RWPE1 (cell line): ENCODE measurements at regions not wholly inside any gene's neighbourhood (a gene's known extent, or its start where the extent isn't known, plus 50 kb on each side); places are given as distances from the start of the nearest gene placed in this dataset.

ENCODE experiments used
- CTCF ChIA-PET: fragments of 350-600 bp; sonication (Branson Sonifier 250); formaldehyde crosslinking; extraction: SDS; loops from one replicate; lab custom pipeline; 2021; lab: Yijun Ruan, JAX
- POLR2A ChIA-PET: fragments of 400-600 bp; formaldehyde crosslinking; extraction: SDS; loops from one replicate; lab custom pipeline; 2020; ENCODE audit warnings: antibody characterized with exemption; ENCODE audit not compliant: low non-redundant PET; lab: Yijun Ruan, JAX
- DNase-seq: peaks from one replicate; pipeline ENCODE4 v3.0.0; 2012; ENCODE audit warnings: low spot score
- H3K27ac ChIP-seq: fragments of 450-650 bp; 2 replicates; pipeline ENCODE4 v1.5.1; 2017
- TF ChIP-seq, protein P1 (sequence below): fragments of 450-650 bp; conservative IDR thresholded peaks from 2 replicates; pipeline ENCODE4 v1.5.1; 2017; ENCODE audit warnings: low read depth, mild to moderate bottlenecking

DNA sequence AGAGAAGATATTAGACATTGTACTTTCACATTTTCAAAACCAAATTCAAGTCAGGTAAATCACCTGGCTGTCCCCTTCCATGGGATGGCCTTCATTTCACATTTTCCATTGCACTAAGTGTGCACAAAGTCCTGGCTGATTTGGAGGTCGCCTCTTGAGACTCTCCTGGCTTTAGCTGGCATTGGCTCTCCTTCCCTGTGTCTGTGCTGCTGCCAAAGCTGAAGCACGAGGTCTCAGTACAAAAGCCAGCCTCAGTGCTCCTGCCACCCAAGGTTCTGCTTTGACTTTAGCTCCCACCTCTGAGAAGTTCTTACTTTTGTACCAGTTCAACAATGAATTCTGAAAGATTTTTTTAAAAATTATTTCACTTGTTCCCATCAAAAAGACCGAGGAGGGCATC is 289.2 kb upstream of the CNR1 start:
- H3K27ac ChIP-seq, result no peak overlapping the region

DNA sequence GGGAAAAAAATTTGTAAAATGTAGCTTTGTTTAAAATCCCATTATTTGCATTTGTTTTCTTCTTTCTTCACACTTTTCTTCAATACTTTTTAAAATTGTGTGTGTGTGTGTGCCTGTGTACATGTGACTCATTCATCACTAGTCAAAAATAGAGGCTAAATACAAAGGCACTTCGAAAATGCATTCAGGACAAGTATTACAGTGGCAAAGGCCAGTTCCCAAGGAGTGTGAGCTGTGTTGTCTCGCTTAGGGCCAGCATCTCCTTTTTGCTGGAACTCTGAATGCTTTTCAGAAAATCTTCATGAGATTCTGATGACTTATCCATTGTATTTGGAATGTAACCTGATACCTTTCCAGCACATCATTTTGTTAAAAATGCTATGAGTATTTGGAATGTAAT is 288.5 kb upstream of the CNR1 start:
- POLR2A ChIA-PET, result no interaction called here
- CTCF ChIA-PET, result no interaction called here
- no peak for DNase-seq
- TF ChIP-seq, protein P1, sequence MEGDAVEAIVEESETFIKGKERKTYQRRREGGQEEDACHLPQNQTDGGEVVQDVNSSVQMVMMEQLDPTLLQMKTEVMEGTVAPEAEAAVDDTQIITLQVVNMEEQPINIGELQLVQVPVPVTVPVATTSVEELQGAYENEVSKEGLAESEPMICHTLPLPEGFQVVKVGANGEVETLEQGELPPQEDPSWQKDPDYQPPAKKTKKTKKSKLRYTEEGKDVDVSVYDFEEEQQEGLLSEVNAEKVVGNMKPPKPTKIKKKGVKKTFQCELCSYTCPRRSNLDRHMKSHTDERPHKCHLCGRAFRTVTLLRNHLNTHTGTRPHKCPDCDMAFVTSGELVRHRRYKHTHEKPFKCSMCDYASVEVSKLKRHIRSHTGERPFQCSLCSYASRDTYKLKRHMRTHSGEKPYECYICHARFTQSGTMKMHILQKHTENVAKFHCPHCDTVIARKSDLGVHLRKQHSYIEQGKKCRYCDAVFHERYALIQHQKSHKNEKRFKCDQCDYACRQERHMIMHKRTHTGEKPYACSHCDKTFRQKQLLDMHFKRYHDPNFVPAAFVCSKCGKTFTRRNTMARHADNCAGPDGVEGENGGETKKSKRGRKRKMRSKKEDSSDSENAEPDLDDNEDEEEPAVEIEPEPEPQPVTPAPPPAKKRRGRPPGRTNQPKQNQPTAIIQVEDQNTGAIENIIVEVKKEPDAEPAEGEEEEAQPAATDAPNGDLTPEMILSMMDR, result no peak
- no peak overlapping the region for H3K27ac ChIP-seq

More for the DNA sequence above, 289.2 kb upstream of the CNR1 start:
- TF ChIP-seq, protein P1, result no peak
- POLR2A ChIA-PET, result no interaction called here
- CTCF ChIA-PET, result no interaction called here
- DNase-seq, result no peak

DNA sequence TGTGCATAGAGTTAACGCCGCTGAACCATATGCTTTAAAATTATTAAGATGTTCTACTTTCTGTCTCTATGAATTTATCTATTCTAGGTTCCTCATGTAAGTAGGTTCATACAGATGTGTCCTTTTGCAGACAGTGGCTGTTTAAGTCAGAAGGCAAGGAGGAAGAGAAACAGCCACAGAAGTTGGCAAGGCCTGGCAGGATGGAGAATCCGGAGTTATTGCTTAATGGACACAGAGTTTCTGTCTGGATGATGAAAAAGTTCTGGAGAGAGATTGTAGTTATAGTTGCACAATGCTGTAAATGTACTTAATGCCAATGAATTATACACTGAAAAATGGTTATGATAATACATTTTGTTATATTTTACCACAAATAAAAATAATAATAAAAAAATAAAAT is 283.6 kb upstream of the CNR1 start:
- CTCF ChIA-PET, result no interaction called here
- DNase-seq, result no peak
- POLR2A ChIA-PET, result no interaction called here
- no peak overlapping the region for H3K27ac ChIP-seq
- TF ChIP-seq, protein P1, result no peak

DNA sequence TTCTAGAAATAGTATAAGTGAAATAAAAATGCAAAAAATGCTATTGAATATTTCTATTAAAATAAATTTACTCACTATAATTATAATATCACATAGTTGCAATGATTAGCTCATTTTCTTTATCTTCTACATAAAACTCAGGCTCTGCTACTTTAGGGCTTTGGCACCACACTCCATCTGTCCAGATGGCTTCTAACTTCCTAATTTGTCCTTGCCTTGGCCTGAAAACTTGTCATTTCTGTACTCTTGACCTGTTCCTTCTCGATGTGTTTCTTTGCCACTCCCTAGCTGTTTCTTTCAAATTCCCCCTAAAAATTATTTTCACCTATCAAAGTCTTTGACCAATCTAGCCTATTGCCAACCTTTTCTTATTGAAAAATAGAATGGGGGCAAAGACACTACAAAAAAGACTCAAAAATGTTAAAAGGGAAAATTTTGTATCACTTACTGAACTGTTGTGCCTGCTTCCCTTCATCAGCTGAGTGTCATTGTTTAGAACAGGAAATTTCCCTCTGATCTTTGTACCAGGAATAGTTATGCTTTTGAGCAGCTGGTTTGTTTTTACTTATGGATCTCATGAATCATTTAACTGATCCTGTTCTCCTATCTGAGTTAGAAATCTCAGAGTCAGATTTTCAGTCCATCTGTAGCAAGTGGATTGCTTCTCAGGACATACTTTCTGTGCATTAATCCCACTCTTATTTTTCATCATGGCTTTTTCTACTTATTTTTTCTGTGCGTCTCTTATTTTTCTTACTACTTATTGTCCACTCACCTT is 279.2 kb upstream of the CNR1 start:
- CTCF ChIA-PET, result no interaction called here
- H3K27ac ChIP-seq, result no peak overlapping the region
- no peak for DNase-seq
- POLR2A ChIA-PET, result no interaction called here
- TF ChIP-seq, protein P1, result no peak

DNA sequence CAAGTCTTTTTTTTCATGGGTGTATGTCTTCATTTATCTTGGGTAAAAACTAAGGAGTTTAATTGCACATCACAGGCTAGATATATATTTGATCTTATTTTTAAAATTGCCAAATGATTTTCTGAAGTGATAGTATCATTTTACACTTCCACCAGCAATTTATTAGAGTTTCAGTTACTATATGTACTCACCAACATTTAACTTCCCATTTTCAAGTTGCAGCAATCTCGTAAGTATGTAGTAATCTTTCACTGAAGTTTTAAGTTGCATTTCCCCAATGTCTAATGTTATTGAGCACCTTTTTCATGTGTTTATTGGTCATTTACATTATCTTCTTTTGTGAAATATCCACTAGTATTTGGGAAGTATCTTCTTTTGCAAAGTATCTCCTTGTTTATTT is 277.4 kb upstream of the CNR1 start:
- ChIA-PET CTCF (interaction anchor here (0.7 kb wide), 1 partner anchor 158 kb away, joined by 3 read pairs; no protein-coding TSS in a partner anchor), POLR2A (no interaction called here)
- TF ChIP-seq, protein P1, result no peak
- no peak overlapping the region for H3K27ac ChIP-seq
- no peak for DNase-seq

DNA sequence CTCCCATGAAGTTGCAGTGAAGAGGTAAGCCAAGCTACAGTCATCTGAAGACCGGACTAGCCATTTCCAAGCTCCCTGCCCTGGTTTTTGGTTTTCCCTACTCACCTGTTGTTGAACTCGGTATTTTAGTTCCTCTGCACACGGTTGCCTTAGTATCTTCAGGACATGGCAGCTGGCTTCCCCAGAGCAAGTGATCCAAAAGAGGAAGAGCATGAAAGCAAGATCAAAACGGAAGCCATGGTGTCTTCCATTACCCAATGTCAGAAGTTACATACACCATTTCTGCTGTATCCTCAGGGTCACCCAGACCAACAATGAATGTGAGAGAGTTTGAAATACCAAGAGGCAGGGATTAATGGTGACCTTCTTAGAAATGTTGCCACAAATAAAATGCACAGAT is 276.6 kb upstream of the CNR1 start:
- ChIA-PET CTCF (no interaction called here), POLR2A (no interaction called here)
- no peak overlapping the region for H3K27ac ChIP-seq
- TF ChIP-seq, protein P1, result no peak
- no peak for DNase-seq
